ENCODE measurements at regions not wholly inside any gene's neighbourhood (a gene's known extent, or its start where the extent isn't known, plus 50 kb on each side); places are given as distances from the start of the nearest gene placed in this dataset.

- Histone ChIP-seq H3K9ac (replicated peaks in 1 of 4; ENCODE audit: extremely low read depth in 1 of 4, low read depth in 3 of 4, low read length in 3 of 4) (no peak overlapping the region), H3K36me3 (ENCODE audit: control insufficient read depth in 2 of 4, insufficient read depth in 4 of 4, low read length in 3 of 4) (no peaks in the 10 kb centered on the region), H2AK5ac (ENCODE audit: low read depth, low read length) (no peak overlapping the region), H3K56ac (replicated peaks; ENCODE audit: insufficient read length, low read depth, low read length) (no peak overlapping the region), H3K4ac (replicated peaks; ENCODE audit: insufficient read length, low read depth, low read length) (no peak overlapping the region), H2BK20ac (ENCODE audit: low read length) (no peak overlapping the region), H3K4me3 (ENCODE audit: extremely low read depth in 1 of 4, insufficient read depth in 2 of 4, low read depth in 3 of 4, low read length in 4 of 4) (no peak overlapping the region), H3K23me2 (ENCODE audit: low read depth, low read length) (no peaks in the 10 kb centered on the region), H3K79me1 (ENCODE audit: low read depth, low read length) (no peaks in the 10 kb centered on the region), H3K27me3 (replicated peaks in 1 of 4; ENCODE audit: control insufficient read depth in 3 of 4, extremely low read depth in 1 of 4, insufficient read depth in 3 of 4, low read length in 3 of 4) (no peaks in the 10 kb centered on the region), H3K4me1 (replicated peaks in 1 of 4; ENCODE audit: control insufficient read depth in 3 of 4, insufficient read depth in 4 of 4, low read length in 3 of 4) (no peaks in the 10 kb centered on the region), H2BK15ac (ENCODE audit: low read length) (no peak overlapping the region), H3K23ac (ENCODE audit: insufficient read length) (no peak overlapping the region), H2BK120ac (replicated peaks; ENCODE audit: low read depth, low read length) (no peak overlapping the region), H3K9me3 (ENCODE audit: insufficient read depth in 2 of 2, low read depth in 1 of 2, low read length in 1 of 2) (no peaks in the 10 kb centered on the region), H3K79me2 (ENCODE audit: control insufficient read depth in 1 of 2, insufficient read depth in 2 of 2, low read length in 2 of 2) (no peaks in the 10 kb centered on the region), H4K91ac (replicated peaks; ENCODE audit: insufficient read length, low read length) (no peak overlapping the region), H4K20me1 (replicated peaks in 1 of 2; ENCODE audit: control insufficient read depth in 1 of 2, insufficient read depth in 2 of 2, low read length in 2 of 2) (no peaks in the 10 kb centered on the region), H3K14ac (ENCODE audit: insufficient read length) (no peak overlapping the region), H2BK5ac (ENCODE audit: low read depth, low read length) (no peak overlapping the region), H3K4me2 (ENCODE audit: insufficient read depth in 1 of 2, low read depth in 2 of 2, low read length in 2 of 2) (no peak overlapping the region), H2BK12ac (ENCODE audit: low read depth, low read length) (no peak overlapping the region), H3K18ac (ENCODE audit: extremely low read depth, low read length) (no peak overlapping the region), H4K8ac (ENCODE audit: extremely low read depth, insufficient read depth, low read length) (no peak overlapping the region), H3K27ac (ENCODE audit: low read depth, low read length) (no peak overlapping the region), H4K5ac (ENCODE audit: insufficient read length, low read depth, low read length) (no peak overlapping the region), H2AFZ (ENCODE audit: low read length) (no peak overlapping the region)
- ChIA-PET POLR2A (ENCODE audit: partially characterized antibody) (no interaction called here), CTCF (ENCODE audit: partially characterized antibody) (interaction anchor here (1.5 kb wide), 1 partner anchor 136 kb away, joined by 3 read pairs; no protein-coding TSS in a partner anchor)
- WGBS, 2 experiments (ENCODE audit: extremely low coverage in 1 of 2, insufficient coverage in 1 of 2, insufficient read length in 1 of 2, insufficient replicate concordance in 2 of 2, low coverage in 1 of 2, low lambda C conversion rate in 2 of 2, missing lambda C conversion rate in 1 of 2) = 85% methylated on average over 6 of the region's 6 CpGs; no CpG with 5 or more reads in 1 of the 2 experiments
- FAIRE-seq = no peak
- DNase-seq (ENCODE audit: low read depth in 1 of 2, low spot score in 2 of 2) = no peak
- TF ChIP-seq HDAC2 (IDR thresholded peaks at IDR 0.05; ENCODE audit: borderline replicate concordance in 1 of 2, low read depth in 2 of 2, low read length in 2 of 2) = no peak
- no peak for TF ChIP-seq YY1 (IDR thresholded peaks at IDR 0.05; ENCODE audit: low read depth, low read length)
- no peak for TF ChIP-seq FOSL1 (IDR thresholded peaks at IDR 0.05; ENCODE audit: insufficient read depth, low read depth, low read length)
- TF ChIP-seq EZH2 (IDR thresholded peaks at IDR 0.05; ENCODE audit: low read depth, low read length, severe bottlenecking) = no peak
- no peak for TF ChIP-seq TEAD4 (IDR thresholded peaks at IDR 0.05; ENCODE audit: low read depth, low read length)
- TF ChIP-seq KDM4A (IDR thresholded peaks at IDR 0.05; ENCODE audit: low read depth, low read length, severe bottlenecking) = no peak
- TF ChIP-seq CEBPB (IDR thresholded peaks at IDR 0.05; ENCODE audit: low read depth, low read length) = no peak
- TF ChIP-seq GABPA (IDR thresholded peaks at IDR 0.05; ENCODE audit: borderline replicate concordance, insufficient read depth, low read length) = no peak
- no peak for TF ChIP-seq CREB1 (IDR thresholded peaks at IDR 0.05)
- no peak for TF ChIP-seq ASH2L (IDR thresholded peaks at IDR 0.05; ENCODE audit: low read length)
- TF ChIP-seq, protein P1, sequence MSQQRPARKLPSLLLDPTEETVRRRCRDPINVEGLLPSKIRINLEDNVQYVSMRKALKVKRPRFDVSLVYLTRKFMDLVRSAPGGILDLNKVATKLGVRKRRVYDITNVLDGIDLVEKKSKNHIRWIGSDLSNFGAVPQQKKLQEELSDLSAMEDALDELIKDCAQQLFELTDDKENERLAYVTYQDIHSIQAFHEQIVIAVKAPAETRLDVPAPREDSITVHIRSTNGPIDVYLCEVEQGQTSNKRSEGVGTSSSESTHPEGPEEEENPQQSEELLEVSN (IDR thresholded peaks at IDR 0.05) = no peak
- no peak for TF ChIP-seq NRF1 (IDR thresholded peaks at IDR 0.05; ENCODE audit: low read depth, low read length)
- TF ChIP-seq, protein P2, sequence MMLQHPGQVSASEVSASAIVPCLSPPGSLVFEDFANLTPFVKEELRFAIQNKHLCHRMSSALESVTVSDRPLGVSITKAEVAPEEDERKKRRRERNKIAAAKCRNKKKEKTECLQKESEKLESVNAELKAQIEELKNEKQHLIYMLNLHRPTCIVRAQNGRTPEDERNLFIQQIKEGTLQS (IDR thresholded peaks at IDR 0.05; ENCODE audit: insufficient read depth, low read depth, low read length) = no peak
- TF ChIP-seq RAD21 (IDR thresholded peaks at IDR 0.05 in 1 of 2, conservative IDR thresholded peaks at IDR 0.05 in 1 of 2; ENCODE audit: low read depth in 2 of 2, low read length in 2 of 2) = no peak
Measured at GRCh38 chr4:111923786-111924185, 221.5 kb upstream of the FAM241A start.
